Skeletal muscle satellite cell (primary cell): ENCODE measurements at regions not wholly inside any gene's neighbourhood (a gene's known extent, or its start where the extent isn't known, plus 50 kb on each side); places are given as distances from the start of the nearest gene placed in this dataset.
"Not testable (repeated sequence)": the region's sequence is repeated elsewhere in the genome, so short reads cannot be mapped to it uniquely, and the experiment has no call there.

Source experiments
- H3K27me3 ChIP-seq: 2 replicates; pipeline ENCODE4 v1.7.0; 2013; ENCODE audit warnings: low read length; ENCODE audit not compliant: control insufficient read depth, insufficient read depth
- H3K36me3 ChIP-seq: 2 replicates; pipeline ENCODE4 v1.7.0; 2013; ENCODE audit warnings: mild to moderate bottlenecking, control low read depth, low read length; ENCODE audit not compliant: insufficient read depth
- H3K4me1 ChIP-seq: 2 replicates; pipeline ENCODE4 v1.7.0; 2013; ENCODE audit warnings: low read length; ENCODE audit not compliant: control insufficient read depth, insufficient read depth
- H3K4me2 ChIP-seq: 2 replicates; pipeline ENCODE4 v1.7.0; 2013; ENCODE audit warnings: mild to moderate bottlenecking, low read length
- H3K4me3 ChIP-seq: 2 replicates; pipeline ENCODE4 v1.7.0; 2013; ENCODE audit warnings: low read length
- H3K9ac ChIP-seq: 2 replicates; pipeline ENCODE4 v1.7.0; 2013; ENCODE audit warnings: mild to moderate bottlenecking, low read depth, low read length, moderate library complexity
- H3K9me3 ChIP-seq: replicated peaks from 2 replicates; pipeline ENCODE4 v1.7.0; 2013; ENCODE audit warnings: mild to moderate bottlenecking, control low read depth, low read length

DNA sequence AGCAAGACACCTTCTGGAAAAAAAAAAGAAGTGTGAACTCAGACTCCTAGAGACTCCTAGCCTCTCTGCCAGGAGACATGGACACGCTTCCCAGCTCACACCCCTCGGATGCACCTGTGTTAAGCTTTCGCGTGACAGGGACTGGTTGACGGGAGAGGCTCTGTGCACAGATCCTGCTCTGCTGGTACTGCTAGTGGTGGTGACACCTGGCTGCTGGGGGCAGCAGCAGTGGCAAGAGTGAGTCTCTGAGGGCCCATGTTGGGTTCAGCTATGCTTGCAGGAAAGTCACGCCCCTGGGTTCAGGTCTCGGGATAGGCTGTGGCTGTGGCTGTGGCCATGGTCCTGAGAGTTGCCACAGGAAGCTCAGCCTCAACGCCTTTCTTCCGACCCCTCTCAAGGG, 81.1 kb downstream of the XRCC2 start:
- Histone ChIP-seq H3K36me3 (no peaks in the 10 kb centered on the region), H3K4me3 (no peak overlapping the region), H3K9me3 (no peaks in the 10 kb centered on the region), H3K27me3 (no peaks in the 10 kb centered on the region), H3K4me1 (no peaks in the 10 kb centered on the region), H3K4me2 (no peak overlapping the region), H3K9ac (no peak overlapping the region)

DNA sequence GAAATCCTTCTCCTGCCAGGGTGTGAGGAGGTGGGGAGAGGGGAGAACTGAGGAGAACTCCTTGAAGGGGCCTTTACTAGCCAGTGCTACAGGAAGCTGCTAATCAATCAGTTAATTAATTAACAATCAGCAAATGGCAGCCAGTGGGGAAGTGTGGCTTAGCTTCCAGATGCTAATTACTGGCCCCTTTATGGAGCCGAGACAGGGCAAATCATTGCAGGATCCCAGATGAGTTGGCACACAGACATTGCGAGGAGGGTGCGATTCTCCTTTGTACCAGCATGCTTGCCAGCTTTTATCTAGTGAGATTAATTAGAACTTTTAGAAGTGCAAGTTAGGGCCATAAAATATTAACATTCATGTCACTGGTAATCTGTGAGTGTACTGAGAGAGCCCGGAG, 84.0 kb downstream of the XRCC2 start:
- no peaks in the 10 kb centered on the region for H3K36me3 ChIP-seq
- no peak overlapping the region for H3K4me2 ChIP-seq
- H3K27me3 ChIP-seq: no peaks in the 10 kb centered on the region
- H3K9me3 ChIP-seq: no peaks in the 10 kb centered on the region
- no peak overlapping the region for H3K9ac ChIP-seq
- H3K4me3 ChIP-seq: no peak overlapping the region
- no peaks in the 10 kb centered on the region for H3K4me1 ChIP-seq

DNA sequence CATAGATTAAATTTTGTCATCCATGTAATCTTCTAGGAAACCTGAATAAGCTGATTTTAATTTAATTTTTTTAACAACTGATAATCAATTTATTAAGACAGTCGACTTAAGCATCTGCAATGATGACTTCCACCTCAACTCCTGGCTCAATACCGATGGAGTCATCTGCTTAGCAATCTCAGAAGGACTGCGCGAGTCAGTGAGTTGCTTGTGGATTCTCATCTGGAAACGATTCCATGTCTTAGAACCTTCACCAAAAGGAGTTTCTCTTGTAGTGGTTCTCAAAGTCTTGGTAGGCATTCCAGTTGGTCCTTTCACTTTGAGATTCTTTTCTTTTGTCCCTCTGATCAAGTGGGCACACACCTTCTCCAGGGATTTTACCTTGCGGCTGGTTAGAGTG, 85.5 kb downstream of the XRCC2 start:
- no peaks in the 10 kb centered on the region for H3K27me3 ChIP-seq
- no peaks in the 10 kb centered on the region for H3K9me3 ChIP-seq
- no peak overlapping the region for H3K4me2 ChIP-seq
- H3K9ac ChIP-seq: no peak overlapping the region
- H3K4me3 ChIP-seq: no peak overlapping the region
- H3K36me3 ChIP-seq: no peaks in the 10 kb centered on the region
- no peaks in the 10 kb centered on the region for H3K4me1 ChIP-seq

DNA sequence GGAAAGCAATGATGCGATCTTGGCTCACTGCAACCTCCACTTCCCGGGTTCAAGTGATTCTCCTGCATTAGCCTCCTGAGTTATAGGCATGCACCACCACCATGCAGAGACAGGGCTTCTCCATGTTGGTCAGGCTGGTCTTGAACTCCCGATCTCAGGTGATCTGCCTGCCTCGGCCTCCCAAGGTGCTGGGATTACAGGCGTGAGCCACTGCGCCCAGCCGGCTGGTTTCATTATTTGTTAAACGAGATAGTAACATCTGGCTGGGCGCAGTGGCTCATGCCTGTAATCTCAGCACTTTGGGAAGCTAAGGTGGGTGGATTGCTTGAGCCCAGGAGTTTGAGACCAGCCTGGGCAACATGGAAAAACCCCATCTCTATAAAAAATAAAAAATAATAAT, 86.1 kb downstream of the XRCC2 start:
- not testable (repeated sequence) for H3K9ac ChIP-seq

DNA sequence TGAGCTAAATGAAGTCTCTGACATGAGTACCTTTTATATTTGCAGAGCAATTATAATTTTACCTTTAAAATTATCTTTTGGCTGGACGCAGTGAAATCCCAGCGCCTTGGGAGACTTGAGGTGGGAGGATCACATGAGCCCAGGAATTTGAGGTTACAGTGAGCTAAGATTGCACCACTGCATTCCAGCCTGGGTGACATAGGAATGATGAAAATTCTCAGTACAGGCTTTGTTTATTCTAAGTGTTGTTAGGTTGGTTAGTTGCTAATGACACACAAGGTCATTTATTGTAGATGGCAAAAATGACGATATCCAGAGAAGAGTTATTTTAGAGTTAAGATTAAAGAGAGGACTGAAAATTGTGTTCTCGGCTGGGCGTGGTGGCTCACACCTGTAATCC, 87.6 kb downstream of the XRCC2 start:
- Histone ChIP-seq H3K9me3 (no peaks in the 10 kb centered on the region), H3K4me1 (no peaks in the 10 kb centered on the region), H3K27me3 (no peaks in the 10 kb centered on the region), H3K4me2 (no peak overlapping the region), H3K9ac (no peak overlapping the region), H3K36me3 (no peaks in the 10 kb centered on the region), H3K4me3 (no peak overlapping the region)

More for the DNA sequence above, 86.1 kb downstream of the XRCC2 start:
- H3K9me3 ChIP-seq, H3K4me3 ChIP-seq, H3K4me2 ChIP-seq, H3K36me3 ChIP-seq, H3K27me3 ChIP-seq, H3K4me1 ChIP-seq: not testable (repeated sequence)

DNA sequence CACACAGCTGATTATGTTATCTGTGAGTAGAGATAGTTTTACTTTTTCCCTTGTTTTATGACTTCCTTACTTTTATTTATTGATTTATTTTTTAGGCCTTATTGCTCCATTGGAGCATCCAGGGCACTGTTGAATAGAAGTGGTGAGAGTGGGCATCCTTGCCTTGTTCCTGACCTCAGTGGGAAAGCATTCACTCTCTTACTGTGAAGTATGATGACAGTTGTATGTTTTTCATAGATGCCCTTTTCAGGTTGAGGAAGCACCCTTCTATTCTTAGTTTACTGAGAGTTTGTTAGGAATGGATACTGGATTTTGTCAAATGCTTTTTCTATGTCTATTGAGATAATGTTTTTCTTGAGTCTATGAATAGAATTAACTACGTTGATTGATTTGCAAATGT, 88.6 kb downstream of the XRCC2 start:
- H3K4me1 ChIP-seq: no peaks in the 10 kb centered on the region
- no peak overlapping the region for H3K9ac ChIP-seq
- H3K27me3 ChIP-seq: no peaks in the 10 kb centered on the region
- H3K9me3 ChIP-seq: no peaks in the 10 kb centered on the region
- H3K4me3 ChIP-seq: no peak overlapping the region
- no peaks in the 10 kb centered on the region for H3K36me3 ChIP-seq
- H3K4me2 ChIP-seq: no peak overlapping the region

DNA sequence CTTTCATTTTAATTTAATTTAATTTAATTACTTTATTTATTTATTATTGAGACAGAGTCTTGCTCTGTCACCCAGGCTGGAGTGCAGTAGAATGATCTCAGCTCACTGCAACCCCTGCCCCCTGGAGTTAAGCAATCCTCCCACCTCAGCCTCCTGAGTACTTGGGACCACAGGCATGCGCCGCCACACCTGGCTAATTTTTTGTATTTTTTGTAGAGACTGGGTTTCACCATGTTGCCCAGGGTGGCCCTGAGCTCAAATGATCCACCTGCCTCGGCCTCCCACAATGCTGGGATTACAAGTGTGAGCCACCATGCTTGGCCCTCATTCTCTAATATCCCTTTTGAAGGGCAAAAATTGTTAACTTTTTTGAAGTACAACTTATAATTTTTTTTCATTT, 92.9 kb downstream of the XRCC2 start:
- H3K4me2 ChIP-seq: no peak overlapping the region
- H3K9me3 ChIP-seq: no peaks in the 10 kb centered on the region
- H3K4me3 ChIP-seq: no peak overlapping the region
- H3K27me3 ChIP-seq: no peaks in the 10 kb centered on the region
- no peaks in the 10 kb centered on the region for H3K4me1 ChIP-seq
- H3K36me3 ChIP-seq: no peaks in the 10 kb centered on the region
- no peak overlapping the region for H3K9ac ChIP-seq

DNA sequence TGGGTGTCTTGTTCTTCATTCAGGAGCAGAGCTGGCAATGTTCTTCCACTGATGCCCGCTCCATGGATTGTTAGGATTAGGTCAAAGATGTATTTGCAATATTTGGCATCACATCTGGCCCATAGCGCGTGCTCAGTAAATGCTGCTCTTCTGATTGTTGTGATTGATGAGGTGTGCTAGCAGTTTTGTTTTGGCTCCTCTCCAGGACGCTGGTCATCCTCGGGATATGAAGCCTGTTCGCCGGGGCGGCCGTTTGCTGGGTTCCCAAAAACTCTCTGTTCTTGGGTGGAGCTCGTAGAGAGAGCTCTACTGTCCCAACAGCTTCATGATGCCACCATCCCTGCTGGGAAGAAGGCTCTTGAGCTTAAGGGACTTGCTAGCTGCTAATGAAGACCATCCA, 96.9 kb downstream of the XRCC2 start:
- H3K4me1 ChIP-seq: no peaks in the 10 kb centered on the region
- H3K36me3 ChIP-seq: no peaks in the 10 kb centered on the region
- no peaks in the 10 kb centered on the region for H3K9me3 ChIP-seq
- no peak overlapping the region for H3K4me3 ChIP-seq
- no peak overlapping the region for H3K9ac ChIP-seq
- no peak overlapping the region for H3K4me2 ChIP-seq
- H3K27me3 ChIP-seq: peaks cover 5% of the 10 kb centered on the region

DNA sequence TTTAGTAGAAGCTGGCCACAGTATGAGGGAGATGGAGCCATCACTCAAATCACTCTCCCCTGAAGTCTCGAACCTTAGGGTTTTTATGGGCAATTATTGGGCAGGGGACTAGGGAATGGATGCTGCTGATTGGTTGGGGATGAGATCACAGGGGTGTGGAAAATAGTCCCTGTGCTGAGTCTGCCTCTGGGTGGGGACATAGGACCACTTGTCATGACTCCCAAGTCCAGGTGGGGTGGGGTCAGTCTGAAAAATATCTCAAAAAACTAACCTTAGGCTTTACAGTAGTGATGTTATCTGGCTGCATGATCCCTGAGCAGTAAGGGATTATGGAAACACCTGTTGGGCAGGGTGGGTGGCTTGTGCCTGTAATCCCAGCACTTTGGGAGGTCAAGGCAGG, 98.6 kb downstream of the XRCC2 start:
- H3K36me3 ChIP-seq: no peaks in the 10 kb centered on the region
- H3K9ac ChIP-seq: no peak overlapping the region
- H3K27me3 ChIP-seq: peaks cover 8% of the 10 kb centered on the region
- H3K4me2 ChIP-seq: no peak overlapping the region
- H3K4me3 ChIP-seq: no peak overlapping the region
- no peaks in the 10 kb centered on the region for H3K4me1 ChIP-seq
- H3K9me3 ChIP-seq: no peaks in the 10 kb centered on the region

DNA sequence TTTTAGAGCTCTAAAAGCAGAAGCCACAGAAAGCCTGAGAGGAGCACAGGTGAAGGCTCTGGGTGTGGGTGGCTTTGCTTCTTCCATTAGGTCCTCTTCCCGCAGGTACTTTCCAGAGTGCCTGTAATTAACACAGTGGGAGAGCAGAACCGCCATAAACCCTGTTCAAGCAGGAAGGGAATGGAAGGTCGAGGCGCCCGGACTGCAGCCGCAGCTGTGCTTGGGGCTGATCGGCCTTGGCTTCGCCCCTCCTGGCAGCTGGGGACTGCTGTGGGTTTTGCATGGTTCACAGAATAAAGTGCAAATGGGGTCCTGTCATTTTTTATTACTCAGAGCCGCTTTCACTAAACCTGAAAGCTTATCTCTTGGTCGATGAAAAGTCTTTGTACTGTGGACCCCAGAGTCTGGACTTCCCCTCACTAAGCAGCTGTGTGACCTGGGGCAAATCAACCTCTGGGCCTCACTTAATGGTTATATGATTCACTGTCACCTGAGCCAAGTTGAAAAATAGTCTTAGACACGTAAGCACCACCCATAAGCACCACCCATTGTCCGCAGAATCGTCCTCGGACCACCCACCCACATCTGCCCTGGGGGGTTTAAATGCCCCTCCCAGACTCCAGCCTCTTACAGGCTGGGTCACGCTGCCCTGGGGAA, 100.9 kb downstream of the XRCC2 start:
- H3K9me3 ChIP-seq: no peaks in the 10 kb centered on the region
- no peaks in the 10 kb centered on the region for H3K4me1 ChIP-seq
- H3K4me3 ChIP-seq: no peak overlapping the region
- no peaks in the 10 kb centered on the region for H3K36me3 ChIP-seq
- peaks cover 9% of the 10 kb centered on the region for H3K27me3 ChIP-seq
- no peak overlapping the region for H3K9ac ChIP-seq
- H3K4me2 ChIP-seq: no peak overlapping the region

DNA sequence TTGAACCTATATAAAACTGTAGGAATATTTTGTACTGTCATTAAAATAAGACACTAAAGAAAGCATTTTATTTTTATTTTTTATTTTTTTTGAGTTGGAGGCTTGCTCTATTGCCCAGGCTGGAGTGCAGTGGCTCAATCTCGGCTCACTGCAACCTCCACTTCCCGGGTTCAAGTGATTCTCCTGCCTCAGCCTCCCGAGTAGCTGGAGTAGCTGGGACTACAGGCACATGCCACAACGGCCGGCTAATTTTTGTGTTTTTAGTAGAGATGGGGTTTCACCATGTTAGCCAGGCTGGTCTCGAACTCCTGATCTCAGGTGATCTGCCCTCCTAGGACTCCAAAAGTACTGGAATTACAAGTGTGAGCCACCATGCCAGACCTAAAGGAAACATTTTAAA, 102.8 kb downstream of the XRCC2 start:
- H3K27me3 ChIP-seq, H3K4me1 ChIP-seq, H3K4me3 ChIP-seq, H3K9ac ChIP-seq, H3K9me3 ChIP-seq, H3K4me2 ChIP-seq, H3K36me3 ChIP-seq: not testable (repeated sequence)

DNA sequence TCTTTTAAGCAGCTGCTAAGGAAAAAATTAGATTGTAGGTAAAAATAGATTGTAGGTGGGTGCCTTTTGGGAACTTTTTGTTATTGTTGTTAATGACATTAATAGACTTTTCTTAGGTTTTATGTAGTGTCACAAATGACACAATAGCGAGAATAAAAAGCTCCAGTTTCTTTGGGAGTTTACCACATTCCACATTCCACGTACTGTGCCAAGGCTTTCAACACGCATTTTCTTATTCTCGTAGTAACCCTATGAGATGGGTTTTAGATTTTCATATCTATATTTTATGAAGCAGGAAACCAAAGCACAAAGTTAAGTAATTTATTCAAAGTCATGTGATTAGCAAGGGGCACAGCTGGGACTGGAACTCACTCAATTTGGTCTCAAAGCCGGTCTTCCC, 103.8 kb downstream of the XRCC2 start:
- H3K9ac ChIP-seq: no peak overlapping the region
- no peaks in the 10 kb centered on the region for H3K4me1 ChIP-seq
- H3K4me3 ChIP-seq: no peak overlapping the region
- H3K36me3 ChIP-seq: no peaks in the 10 kb centered on the region
- H3K27me3 ChIP-seq: peaks cover 9% of the 10 kb centered on the region
- no peak overlapping the region for H3K4me2 ChIP-seq
- H3K9me3 ChIP-seq: no peaks in the 10 kb centered on the region
